PC-3 (cell line): ENCODE measurements at regions not wholly inside any gene's neighbourhood (a gene's known extent, or its start where the extent isn't known, plus 50 kb on each side); places are given as distances from the start of the nearest gene placed in this dataset.
"Not testable (repeated sequence)": the region's sequence is repeated elsewhere in the genome, so short reads cannot be mapped to it uniquely, and the experiment has no call there.

Source experiments
- ATAC-seq: fragments of 200-7000 bp; cut with Tn5 transposase; 2 replicates; pipeline ENCODE4 v1.9.1; 2020; ENCODE audit warnings: mild to moderate bottlenecking, moderate library complexity
- BruUV-seq: library from RNA; stranded (reverse); fragments of 400-500 nt; replicated peaks from 2 replicates; lab custom pipeline; 2021; lab: Mats Ljungman, UMichigan
- CTCF ChIA-PET: fragments of 300-600 bp; sonication (Branson Sonifier 250); formaldehyde crosslinking; loops from one replicate; lab custom pipeline; 2022; ENCODE audit warnings: antibody characterized with exemption; lab: Charles Lee
- POLR2A ChIA-PET: fragments of 300-600 bp; sonication (Branson Sonifier 250); formaldehyde crosslinking; loops from one replicate; lab custom pipeline; 2022; ENCODE audit warnings: antibody characterized with exemption; ENCODE audit not compliant: unreplicated experiment; lab: Charles Lee
- DNase-seq: peaks from one replicate; pipeline ENCODE4 v3.0.0-alpha.2; 2015
- H2AFZ ChIP-seq: fragments of 300-600 bp; sonication (generic); 2 replicates; pipeline ENCODE4 v1.6.0; 2016; ENCODE audit warnings: antibody characterized with exemption, low read length
- H3F3A ChIP-seq: fragments of 300-600 bp; sonication (generic); one replicate; pipeline ENCODE4 v1.6.0; 2017; ENCODE audit warnings: antibody characterized with exemption, low read length, control low read depth, mild to moderate bottlenecking; ENCODE audit not compliant: unreplicated experiment
- H3K27ac ChIP-seq: fragments of 300-600 bp; sonication (generic); 2 replicates; pipeline ENCODE4 v1.5.1; 2016; ENCODE audit warnings: mild to moderate bottlenecking, low read length
- H3K27me3 ChIP-seq: fragments of 300-600 bp; sonication (generic); 2 replicates; pipeline ENCODE4 v1.6.1; 2016; ENCODE audit warnings: low read length, mixed read lengths
- H3K36me3 ChIP-seq: fragments of 300-600 bp; sonication (generic); 2 replicates; pipeline ENCODE4 v1.6.1; 2016; ENCODE audit warnings: low read depth, mixed run types, low read length, mixed read lengths
- H3K4me1 ChIP-seq: fragments of 300-600 bp; sonication (generic); 2 replicates; pipeline ENCODE4 v1.5.1; 2016; ENCODE audit warnings: low read length; ENCODE audit not compliant: insufficient read depth
- H3K4me2 ChIP-seq: fragments of 300-600 bp; sonication (generic); 2 replicates; pipeline ENCODE4 v1.6.0; 2016; ENCODE audit warnings: low read length
- H3K4me3 ChIP-seq: fragments of 300-600 bp; sonication (generic); 2 replicates; pipeline ENCODE4 v1.5.1; 2016; ENCODE audit warnings: mild to moderate bottlenecking, low read length, mixed read lengths
- H3K79me2 ChIP-seq: fragments of 300-600 bp; sonication (generic); 2 replicates; pipeline ENCODE4 v1.6.1; 2017; ENCODE audit warnings: low read length, mixed read lengths
- H3K9ac ChIP-seq: fragments of 300-600 bp; sonication (generic); 2 replicates; pipeline ENCODE4 v1.6.0; 2016; ENCODE audit warnings: mild to moderate bottlenecking, low read length
- H3K9me2 ChIP-seq: fragments of 300-600 bp; sonication (generic); replicated peaks from 2 replicates; pipeline ENCODE4 v1.6.1; 2016; ENCODE audit warnings: mixed run types, low read length, mixed read lengths
- H3K9me3 ChIP-seq: fragments of 300-600 bp; sonication (generic); 2 replicates; pipeline ENCODE4 v1.6.1; 2016; ENCODE audit warnings: low read length, mixed read lengths
- H4K20me1 ChIP-seq: fragments of 300-600 bp; sonication (generic); 2 replicates; pipeline ENCODE4 v1.6.1; 2016; ENCODE audit warnings: low read length, mixed read lengths
- CTCF ChIP-seq: fragments of 300-600 bp; sonication (generic); conservative IDR thresholded peaks from 2 replicates; pipeline ENCODE4 v1.5.1; 2017; ENCODE audit warnings: antibody characterized with exemption, low read depth, mild to moderate bottlenecking, low read length
- EZH2 ChIP-seq: fragments of 300-600 bp; sonication (generic); IDR thresholded peaks from one replicate; pipeline ENCODE4 v1.6.1; 2017; ENCODE audit warnings: antibody characterized with exemption, mild to moderate bottlenecking, low read length; ENCODE audit not compliant: unreplicated experiment
- EZH2phosphoT487 ChIP-seq: fragments of 300-600 bp; sonication (generic); IDR thresholded peaks from 2 replicates; pipeline ENCODE4 v1.6.1; 2018; ENCODE audit warnings: mild to moderate bottlenecking, antibody characterized with exemption, low read length, borderline replicate concordance
- intact Hi-C: fragments of 100-400 bp; cut with micrococcal nuclease; formaldehyde crosslinking; loops from 2 replicates; pipeline ENCODE4 v1.9.0; 2023

GRCh38 chr13:95418946-95419345 lies 117.7 kb upstream of the ABCC4 start:
- no peak overlapping the region for H2AFZ ChIP-seq
- H3K79me2 ChIP-seq = no peaks in the 10 kb centered on the region
- no peak for TF ChIP-seq CTCF
- TF ChIP-seq EZH2phosphoT487 = no peak
- no peak for TF ChIP-seq EZH2
- DNase-seq (no peak), ATAC-seq (no peak)
- no peak overlapping the region for H3K9ac ChIP-seq
- no peaks in the 10 kb centered on the region for H3K4me1 ChIP-seq
- ChIA-PET POLR2A (no interaction called here), CTCF (no interaction called here)
- H3K4me3 ChIP-seq = no peak overlapping the region
- no peaks in the 10 kb centered on the region for H4K20me1 ChIP-seq
- H3K9me3 ChIP-seq = no peaks in the 10 kb centered on the region
- intact Hi-C loops = no loop called here
- no peaks in the 10 kb centered on the region for H3K27me3 ChIP-seq
- H3F3A ChIP-seq = no peaks in the 10 kb centered on the region
- H3K27ac ChIP-seq = no peak overlapping the region
- H3K9me2 ChIP-seq = no peaks in the 10 kb centered on the region
- H3K4me2 ChIP-seq = no peak overlapping the region
- no peaks in the 10 kb centered on the region for H3K36me3 ChIP-seq
- BruUV-seq = no TSS peak

GRCh38 chr13:95420501-95420900 lies 119.2 kb upstream of the ABCC4 start:
- Histone ChIP-seq H3K79me2 (no peaks in the 10 kb centered on the region), H3K9me2 (no peaks in the 10 kb centered on the region), H3K27me3 (no peaks in the 10 kb centered on the region), H2AFZ (no peak overlapping the region), H3K4me2 (no peak overlapping the region), H3K36me3 (no peaks in the 10 kb centered on the region), H3F3A (no peaks in the 10 kb centered on the region), H4K20me1 (no peaks in the 10 kb centered on the region), H3K4me3 (no peak overlapping the region), H3K4me1 (no peaks in the 10 kb centered on the region), H3K9me3 (no peaks in the 10 kb centered on the region), H3K9ac (no peak overlapping the region), H3K27ac (no peak overlapping the region)
- TF ChIP-seq CTCF = no peak
- TF ChIP-seq EZH2 = no peak
- no peak for TF ChIP-seq EZH2phosphoT487
- DNase-seq (no peak), ATAC-seq (no peak)
- ChIA-PET POLR2A (no interaction called here), CTCF (interaction anchor here (0.6 to 1.2 kb wide), 2 partner anchors 16 to 119 kb away, joined by 3 to 4 read pairs; no protein-coding TSS in a partner anchor)
- intact Hi-C loops = no loop called here
- BruUV-seq = no TSS peak

GRCh38 chr13:95426631-95427030 lies 125.4 kb upstream of the ABCC4 start:
- no peaks in the 10 kb centered on the region for H3K79me2 ChIP-seq
- ChIA-PET POLR2A (no interaction called here), CTCF (no interaction called here)
- no peaks in the 10 kb centered on the region for H3K36me3 ChIP-seq
- no peaks in the 10 kb centered on the region for H3K4me1 ChIP-seq
- no peak overlapping the region for H3K9ac ChIP-seq
- no peak overlapping the region for H2AFZ ChIP-seq
- no peaks in the 10 kb centered on the region for H3K9me2 ChIP-seq
- no peaks in the 10 kb centered on the region for H3F3A ChIP-seq
- TF ChIP-seq EZH2 (no peak), CTCF (no peak)
- no peak for ATAC-seq
- H3K9me3 ChIP-seq = no peaks in the 10 kb centered on the region
- H3K27me3 ChIP-seq = no peaks in the 10 kb centered on the region
- no peak overlapping the region for H3K27ac ChIP-seq
- intact Hi-C loops = no loop called here
- no peaks in the 10 kb centered on the region for H4K20me1 ChIP-seq
- H3K4me2 ChIP-seq = no peak overlapping the region
- H3K4me3 ChIP-seq = no peak overlapping the region
- no TSS peak for BruUV-seq
- DNase-seq = no peak

- BruUV-seq, H3F3A ChIP-seq, H3K9ac ChIP-seq, H2AFZ ChIP-seq, H3K9me3 ChIP-seq, H3K27me3 ChIP-seq, H3K79me2 ChIP-seq, H3K9me2 ChIP-seq, H3K4me2 ChIP-seq, H4K20me1 ChIP-seq, H3K4me3 ChIP-seq, intact Hi-C loops, H3K4me1 ChIP-seq, ATAC-seq, H3K36me3 ChIP-seq, H3K27ac ChIP-seq, POLR2A ChIA-PET: not testable (repeated sequence)
- CTCF ChIA-PET = interaction anchor here (0.6 kb wide), 1 partner anchor 173 kb away, joined by 16 read pairs; no protein-coding TSS in a partner anchor
- peak; percentile 54 for DNase-seq
Observed at GRCh38 chr13:95430525-95430924, 122.0 kb upstream of the CLDN10 start.
